ENCODE measurements at regions not wholly inside any gene's neighbourhood (a gene's known extent, or its start where the extent isn't known, plus 50 kb on each side); places are given as distances from the start of the nearest gene placed in this dataset.

- DNase-seq (ENCODE audit: low read depth in 2 of 2) = no peak
Measured at GRCh38 chr6:152905551-152906299, 77.1 kb downstream of the FBXO5 start.

- no peak for DNase-seq (ENCODE audit: low read depth in 2 of 2)
Measured at GRCh38 chr6:152909241-152909640, 73.6 kb downstream of the FBXO5 start.

- DNase-seq (ENCODE audit: low read depth in 2 of 2) = no peak
Measured at GRCh38 chr6:152916035-152916434, 66.8 kb downstream of the FBXO5 start.

GRCh38 chr6:152918991-152919390, 63.9 kb downstream of the FBXO5 start:
- no peak for DNase-seq (ENCODE audit: low read depth in 2 of 2)

- DNase-seq (ENCODE audit: low read depth in 2 of 2) = no peak
Measured at GRCh38 chr6:152920016-152920415, 62.8 kb downstream of the FBXO5 start.
